ENCODE measurements at regions not wholly inside any gene's neighbourhood (a gene's known extent, or its start where the extent isn't known, plus 50 kb on each side); places are given as distances from the start of the nearest gene placed in this dataset.

GRCh38 chr6:95830859-95831557, 184.8 kb upstream of the FUT9 start:
- no peak for TF ChIP-seq POLR2AphosphoS5 (IDR thresholded peaks at IDR 0.05; ENCODE audit: low read depth)
- TF ChIP-seq CTCF (conservative IDR thresholded peaks at IDR 0.05; ENCODE audit: low read depth in 2 of 2) = no peak
- TF ChIP-seq EZH2 (IDR thresholded peaks at IDR 0.05; ENCODE audit: low read depth, unreplicated experiment) = no peak
- no peak for TF ChIP-seq REST (IDR thresholded peaks at IDR 0.05; ENCODE audit: unreplicated experiment)
- no peak for TF ChIP-seq ETS1 (IDR thresholded peaks at IDR 0.05)
- TF ChIP-seq CREB1 (CRISPR knock-in tag; IDR thresholded peaks at IDR 0.05; ENCODE audit: low read depth) = no peak
